ENCODE measurements at regions not wholly inside any gene's neighbourhood (a gene's known extent, or its start where the extent isn't known, plus 50 kb on each side); places are given as distances from the start of the nearest gene placed in this dataset.

DNA sequence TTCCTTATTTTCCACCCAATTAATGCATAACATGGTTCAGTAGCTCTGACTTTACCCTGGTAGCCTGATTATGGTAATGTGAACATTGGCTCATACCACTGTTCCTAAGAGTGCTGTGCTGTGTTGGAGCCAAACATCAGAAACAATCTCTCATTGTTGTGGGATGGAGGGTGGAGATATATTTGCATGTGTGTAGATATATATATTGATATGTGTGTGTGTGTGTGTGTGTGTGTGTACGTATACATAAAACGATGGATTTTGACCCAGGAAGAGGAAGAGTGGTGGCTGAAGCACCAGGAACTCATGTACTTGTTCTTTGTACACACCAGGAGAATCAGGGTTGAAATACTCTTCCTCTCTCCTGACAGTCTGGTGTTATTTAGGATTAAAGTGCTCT is 247.7 kb downstream of the IL15 start:
- Mint-ChIP-seq H3K27ac (no peak overlapping the region), H3K36me3 (no peaks in the 10 kb centered on the region), H3K4me3 (no peak overlapping the region), H3K27me3 (ENCODE audit: low read depth in 3 of 3) (no peaks in the 10 kb centered on the region), H3K4me1 (no peaks in the 10 kb centered on the region), H3K9me3 (peaks cover 3 to 23% (median 17%) of the 10 kb centered on the region in 7 donors)
- no peaks in the 10 kb centered on the region for H4K20me1 ChIP-seq (ENCODE audit: insufficient read depth, low read length)
- no peaks in the 10 kb centered on the region for H3K4me1 ChIP-seq (ENCODE audit: control insufficient read depth in 1 of 2, insufficient read depth in 2 of 2, low read length in 2 of 2)
- no peaks in the 10 kb centered on the region for H3K79me2 ChIP-seq (ENCODE audit: insufficient read depth, low read length)
- H3K4me3 ChIP-seq (replicated peaks in 1 of 3; ENCODE audit: low read depth in 2 of 3, low read length in 3 of 3) = no peak overlapping the region
- TF ChIP-seq CTCF (IDR thresholded peaks at IDR 0.05) = no peak
- no peak overlapping the region for H3K4me2 ChIP-seq (replicated peaks; ENCODE audit: extremely low read depth, low read length, poor library complexity, severe bottlenecking)
- WGBS (ENCODE audit: insufficient coverage) = 100% methylated on average over 1 of the region's 2 CpGs
- H3K36me3 ChIP-seq (replicated peaks in 1 of 2; ENCODE audit: control insufficient read depth in 1 of 2, insufficient read depth in 2 of 2, low read length in 2 of 2) = no peaks in the 10 kb centered on the region
- no peak overlapping the region for H3K27ac ChIP-seq (ENCODE audit: low read depth in 1 of 2, low read length in 2 of 2)
- no peak overlapping the region for H3K9ac ChIP-seq (ENCODE audit: insufficient read depth, low read length, poor library complexity, severe bottlenecking)
- H2AFZ ChIP-seq (ENCODE audit: insufficient read depth, low read depth, low read length, poor library complexity, severe bottlenecking) = no peak overlapping the region
- H3K27me3 ChIP-seq (ENCODE audit: control insufficient read depth in 2 of 2, insufficient read depth in 2 of 2, low read length in 2 of 2) = no peaks in the 10 kb centered on the region
- intact Hi-C loops (cut with micrococcal nuclease) = no loop called here
- peaks cover 0 to 8% of the 10 kb centered on the region in 2 donors for H3K9me3 ChIP-seq (replicated peaks in 1 of 2; ENCODE audit: control insufficient read depth in 1 of 2, insufficient read depth in 1 of 2, low read length in 2 of 2)
- no peak for DNase-seq

- H3K4me2 ChIP-seq (replicated peaks; ENCODE audit: extremely low read depth, low read length, poor library complexity, severe bottlenecking) = no peak overlapping the region
- H3K4me3 ChIP-seq (replicated peaks in 1 of 3; ENCODE audit: low read depth in 2 of 3, low read length in 3 of 3) = no peak overlapping the region
- no peaks in the 10 kb centered on the region for H3K4me1 ChIP-seq (ENCODE audit: control insufficient read depth in 1 of 2, insufficient read depth in 2 of 2, low read length in 2 of 2)
- Mint-ChIP-seq H3K27me3 (ENCODE audit: low read depth in 3 of 3) (no peaks in the 10 kb centered on the region), H3K36me3 (no peaks in the 10 kb centered on the region), H3K27ac (no peak overlapping the region), H3K4me1 (no peaks in the 10 kb centered on the region), H3K4me3 (no peak overlapping the region), H3K9me3 (peaks cover 2 to 22% (median 17%) of the 10 kb centered on the region in 7 donors)
- H3K9me3 ChIP-seq (replicated peaks in 1 of 2; ENCODE audit: control insufficient read depth in 1 of 2, insufficient read depth in 1 of 2, low read length in 2 of 2) = peaks cover 0 to 8% of the 10 kb centered on the region in 2 donors
- no peak overlapping the region for H2AFZ ChIP-seq (ENCODE audit: insufficient read depth, low read depth, low read length, poor library complexity, severe bottlenecking)
- H3K9ac ChIP-seq (ENCODE audit: insufficient read depth, low read length, poor library complexity, severe bottlenecking) = no peak overlapping the region
- no CpG with 5 or more reads among the region's 1 CpG for WGBS (ENCODE audit: insufficient coverage)
- no peak for DNase-seq
- H3K27me3 ChIP-seq (ENCODE audit: control insufficient read depth in 2 of 2, insufficient read depth in 2 of 2, low read length in 2 of 2) = no peaks in the 10 kb centered on the region
- no peak overlapping the region for H3K27ac ChIP-seq (ENCODE audit: low read depth in 1 of 2, low read length in 2 of 2)
- no peaks in the 10 kb centered on the region for H3K79me2 ChIP-seq (ENCODE audit: insufficient read depth, low read length)
- no peak for TF ChIP-seq CTCF (IDR thresholded peaks at IDR 0.05)
- intact Hi-C loops (cut with micrococcal nuclease) = no loop called here
- no peaks in the 10 kb centered on the region for H4K20me1 ChIP-seq (ENCODE audit: insufficient read depth, low read length)
- H3K36me3 ChIP-seq (replicated peaks in 1 of 2; ENCODE audit: control insufficient read depth in 1 of 2, insufficient read depth in 2 of 2, low read length in 2 of 2) = no peaks in the 10 kb centered on the region
Observed at GRCh38 chr4:141885112-141885511, 248.7 kb downstream of the IL15 start.
